HG03457 (cell line): ENCODE measurements at regions not wholly inside any gene's neighbourhood (a gene's known extent, or its start where the extent isn't known, plus 50 kb on each side); places are given as distances from the start of the nearest gene placed in this dataset.

Experiments
- ATAC-seq: cut with Tn5 transposase; IDR thresholded peaks from one replicate; pipeline ENCODE4 v1.9.1; 2021; ENCODE audit warnings: moderate number of reproducible peaks; ENCODE audit not compliant: unreplicated experiment

- ATAC-seq = no peak
Observed at GRCh38 chr12:127194176-127194575, 1072.8 kb upstream of the TMEM132C start.

GRCh38 chr12:127205781-127206555 is 1061.0 kb upstream of the TMEM132C start:
- ATAC-seq = no peak

GRCh38 chr12:127209318-127209717 is 1057.7 kb upstream of the TMEM132C start:
- ATAC-seq = no peak

- no peak for ATAC-seq
Observed at GRCh38 chr12:127214186-127214585, 1052.8 kb upstream of the TMEM132C start.

GRCh38 chr12:127223011-127223410 is 1044.0 kb upstream of the TMEM132C start:
- ATAC-seq = no peak

GRCh38 chr12:127223731-127224130 is 1043.2 kb upstream of the TMEM132C start:
- ATAC-seq = no peak

GRCh38 chr12:127230843-127231260 is 1036.1 kb upstream of the TMEM132C start:
- ATAC-seq = no peak

GRCh38 chr12:127231371-127231770 is 1035.6 kb upstream of the TMEM132C start:
- ATAC-seq = no peak

GRCh38 chr12:127233016-127233415 is 1034.0 kb upstream of the TMEM132C start:
- ATAC-seq = no peak

GRCh38 chr12:127235761-127236160 is 1031.2 kb upstream of the TMEM132C start:
- ATAC-seq = no peak

- no peak for ATAC-seq
Observed at GRCh38 chr12:127236491-127236890, 1030.5 kb upstream of the TMEM132C start.

- no peak for ATAC-seq
Observed at GRCh38 chr12:127237151-127237550, 1029.8 kb upstream of the TMEM132C start.

GRCh38 chr12:127238107-127238506 is 1028.9 kb upstream of the TMEM132C start:
- no peak for ATAC-seq

GRCh38 chr12:127239781-127240180 is 1027.2 kb upstream of the TMEM132C start:
- no peak for ATAC-seq

- no peak for ATAC-seq
Observed at GRCh38 chr12:127240249-127240929, 1026.6 kb upstream of the TMEM132C start.

GRCh38 chr12:127241072-127241817 is 1025.7 kb upstream of the TMEM132C start:
- no peak for ATAC-seq

- ATAC-seq = no peak
Observed at GRCh38 chr12:127245009-127245408, 1022.0 kb upstream of the TMEM132C start.

- ATAC-seq = no peak
Observed at GRCh38 chr12:127245437-127245836, 1021.5 kb upstream of the TMEM132C start.

GRCh38 chr12:127247937-127248336 is 1019.0 kb upstream of the TMEM132C start:
- no peak for ATAC-seq

- ATAC-seq = no peak
Observed at GRCh38 chr12:127249428-127249827, 1017.5 kb upstream of the TMEM132C start.

- ATAC-seq = no peak
Observed at GRCh38 chr12:127253797-127254327, 1013.1 kb upstream of the TMEM132C start.
